ENCODE measurements at regions not wholly inside any gene's neighbourhood (a gene's known extent, or its start where the extent isn't known, plus 50 kb on each side); places are given as distances from the start of the nearest gene placed in this dataset.

DNA sequence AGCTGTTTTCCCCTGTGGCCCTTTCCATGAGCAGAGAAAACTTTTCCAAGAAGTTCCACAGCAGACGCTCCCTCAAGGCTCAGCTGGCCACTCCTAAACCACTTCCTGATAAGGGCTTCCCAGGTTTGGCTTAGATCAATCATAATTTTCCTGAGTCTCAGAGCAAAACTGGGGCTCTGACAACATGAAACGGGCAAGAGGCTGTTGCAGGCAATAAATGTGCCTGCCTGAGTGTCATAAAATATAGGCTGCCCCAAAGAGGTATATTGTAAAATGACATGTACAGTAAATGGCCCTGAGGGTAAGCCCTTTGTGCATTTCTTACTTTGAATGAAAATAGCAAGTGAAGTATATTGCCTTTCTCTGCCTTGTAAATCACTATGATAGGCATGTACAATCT, 105.6 kb upstream of the UXS1 start (continued):
- TF ChIP-seq EZH2phosphoT487 (IDR thresholded peaks at IDR 0.05; ENCODE audit: borderline replicate concordance, low read depth), result no peak
- TF ChIP-seq JUND (IDR thresholded peaks at IDR 0.05), result no peak
- no peak for TF ChIP-seq RCOR1 (IDR thresholded peaks at IDR 0.05; ENCODE audit: low read length)
- no peak for TF ChIP-seq RXRA (IDR thresholded peaks at IDR 0.05; ENCODE audit: borderline replicate concordance, low read depth)

DNA sequence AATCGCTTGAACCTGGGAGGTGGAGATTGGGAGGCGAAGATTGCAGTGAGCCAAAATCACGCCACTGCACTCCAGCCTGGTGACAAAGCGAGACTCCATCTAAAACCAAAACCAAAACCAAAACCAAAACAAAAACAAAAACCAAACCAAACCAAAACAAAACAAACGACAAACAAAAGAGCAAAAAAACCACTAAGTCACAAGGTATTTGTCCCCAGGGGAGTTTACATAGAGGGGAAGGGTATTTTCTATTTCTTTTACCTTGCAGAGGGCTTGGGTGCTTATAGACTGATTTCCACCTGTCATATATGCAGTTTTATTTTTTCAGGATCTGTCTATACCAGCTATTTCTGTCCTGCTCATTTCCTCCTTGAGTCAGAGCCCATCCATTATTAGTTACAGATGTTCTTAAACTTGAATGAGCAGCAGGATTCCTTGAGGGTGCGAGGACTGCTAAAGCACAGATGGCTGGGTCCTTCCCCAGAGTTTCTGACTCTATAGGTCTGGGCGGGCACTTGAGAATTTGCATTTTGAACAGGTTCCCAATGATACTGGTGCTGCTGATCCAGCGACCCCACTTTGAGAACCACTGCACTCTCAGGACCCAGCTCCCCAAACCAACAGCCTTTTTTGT, 102.2 kb upstream of the UXS1 start:
- ChIA-PET POLR2A (no interaction called here), CTCF (no interaction called here)
- no peaks in the 10 kb centered on the region for H3K4me1 ChIP-seq (ENCODE audit: control insufficient read depth in 1 of 2, insufficient read depth in 2 of 2, low read depth in 1 of 2, low read length in 1 of 2)
- no peaks in the 10 kb centered on the region for H3F3A ChIP-seq (replicated peaks; ENCODE audit: insufficient read depth)
- H3K79me2 ChIP-seq (ENCODE audit: insufficient read depth), result no peaks in the 10 kb centered on the region
- H3K4me2 ChIP-seq, result no peak overlapping the region
- H3K9me2 ChIP-seq, result no peaks in the 10 kb centered on the region
- 39% methylated on average over 8 of the region's 8 CpGs for WGBS (ENCODE audit: low lambda C conversion rate)
- no peak overlapping the region for H2AFZ ChIP-seq (ENCODE audit: low read depth)
- H3K27ac ChIP-seq (ENCODE audit: low read depth in 2 of 2, low read length in 1 of 2), result no peak overlapping the region
- H3K4me3 ChIP-seq (ENCODE audit: low read depth in 2 of 2, low read length in 1 of 2), result no peak overlapping the region
- no peaks in the 10 kb centered on the region for H3K36me3 ChIP-seq (replicated peaks in 1 of 2; ENCODE audit: control insufficient read depth in 1 of 2, insufficient read depth in 2 of 2, low read length in 1 of 2)
- no peaks in the 10 kb centered on the region for H3K9me3 ChIP-seq
- H4K20me1 ChIP-seq (ENCODE audit: insufficient read depth), result no peaks in the 10 kb centered on the region
- TF ChIP-seq JUND (IDR thresholded peaks at IDR 0.05) (no peak), FOXM1 (IDR thresholded peaks at IDR 0.05; ENCODE audit: low read depth) (no peak), EP300 (IDR thresholded peaks at IDR 0.05; ENCODE audit: borderline replicate concordance in 1 of 2, low read depth in 1 of 2, low read length in 1 of 2) (no peak), TCF12 (IDR thresholded peaks at IDR 0.05) (no peak), RAD21 (IDR thresholded peaks at IDR 0.05; ENCODE audit: low read length) (no peak)
- TF ChIP-seq, protein P1, sequence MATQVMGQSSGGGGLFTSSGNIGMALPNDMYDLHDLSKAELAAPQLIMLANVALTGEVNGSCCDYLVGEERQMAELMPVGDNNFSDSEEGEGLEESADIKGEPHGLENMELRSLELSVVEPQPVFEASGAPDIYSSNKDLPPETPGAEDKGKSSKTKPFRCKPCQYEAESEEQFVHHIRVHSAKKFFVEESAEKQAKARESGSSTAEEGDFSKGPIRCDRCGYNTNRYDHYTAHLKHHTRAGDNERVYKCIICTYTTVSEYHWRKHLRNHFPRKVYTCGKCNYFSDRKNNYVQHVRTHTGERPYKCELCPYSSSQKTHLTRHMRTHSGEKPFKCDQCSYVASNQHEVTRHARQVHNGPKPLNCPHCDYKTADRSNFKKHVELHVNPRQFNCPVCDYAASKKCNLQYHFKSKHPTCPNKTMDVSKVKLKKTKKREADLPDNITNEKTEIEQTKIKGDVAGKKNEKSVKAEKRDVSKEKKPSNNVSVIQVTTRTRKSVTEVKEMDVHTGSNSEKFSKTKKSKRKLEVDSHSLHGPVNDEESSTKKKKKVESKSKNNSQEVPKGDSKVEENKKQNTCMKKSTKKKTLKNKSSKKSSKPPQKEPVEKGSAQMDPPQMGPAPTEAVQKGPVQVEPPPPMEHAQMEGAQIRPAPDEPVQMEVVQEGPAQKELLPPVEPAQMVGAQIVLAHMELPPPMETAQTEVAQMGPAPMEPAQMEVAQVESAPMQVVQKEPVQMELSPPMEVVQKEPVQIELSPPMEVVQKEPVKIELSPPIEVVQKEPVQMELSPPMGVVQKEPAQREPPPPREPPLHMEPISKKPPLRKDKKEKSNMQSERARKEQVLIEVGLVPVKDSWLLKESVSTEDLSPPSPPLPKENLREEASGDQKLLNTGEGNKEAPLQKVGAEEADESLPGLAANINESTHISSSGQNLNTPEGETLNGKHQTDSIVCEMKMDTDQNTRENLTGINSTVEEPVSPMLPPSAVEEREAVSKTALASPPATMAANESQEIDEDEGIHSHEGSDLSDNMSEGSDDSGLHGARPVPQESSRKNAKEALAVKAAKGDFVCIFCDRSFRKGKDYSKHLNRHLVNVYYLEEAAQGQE (IDR thresholded peaks at IDR 0.05; ENCODE audit: low read depth, low read length), result no peak
- no peak for DNase-seq
- no peaks in the 10 kb centered on the region for H3K27me3 ChIP-seq (ENCODE audit: insufficient read depth)
- no peak overlapping the region for H3K9ac ChIP-seq

DNA sequence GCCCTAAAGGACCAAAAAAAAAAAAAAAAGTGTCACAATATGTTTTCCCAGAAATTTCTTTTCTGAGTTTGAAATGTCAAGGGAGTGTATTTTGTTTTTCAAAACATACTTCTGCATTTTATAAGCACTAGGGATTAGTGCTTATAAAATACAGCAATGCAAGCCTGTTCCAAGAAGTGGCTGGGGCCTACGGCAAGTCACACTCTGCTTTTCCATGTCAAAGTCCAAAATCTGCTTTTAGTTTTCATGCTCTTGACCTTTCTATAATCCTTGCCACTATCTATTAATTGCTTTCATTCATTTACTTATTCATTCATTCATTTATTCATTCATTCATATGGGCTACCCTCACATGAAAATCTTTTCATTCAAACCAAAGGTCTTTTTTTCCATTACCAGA, 100.1 kb upstream of the UXS1 start:
- no peaks in the 10 kb centered on the region for H4K20me1 ChIP-seq (ENCODE audit: insufficient read depth)

More for the DNA sequence above, 100.1 kb upstream of the UXS1 start:
- Histone ChIP-seq H3K4me3 (ENCODE audit: low read depth in 2 of 2, low read length in 1 of 2) (no peak overlapping the region), H3K27me3 (ENCODE audit: insufficient read depth) (no peaks in the 10 kb centered on the region), H3K36me3 (replicated peaks in 1 of 2; ENCODE audit: control insufficient read depth in 1 of 2, insufficient read depth in 2 of 2, low read length in 1 of 2) (no peaks in the 10 kb centered on the region), H3K4me1 (ENCODE audit: control insufficient read depth in 1 of 2, insufficient read depth in 2 of 2, low read depth in 1 of 2, low read length in 1 of 2) (no peaks in the 10 kb centered on the region), H3F3A (replicated peaks; ENCODE audit: insufficient read depth) (no peaks in the 10 kb centered on the region), H3K9ac (no peak overlapping the region), H3K4me2 (no peak overlapping the region), H3K9me3 (no peaks in the 10 kb centered on the region), H3K79me2 (ENCODE audit: insufficient read depth) (no peaks in the 10 kb centered on the region), H2AFZ (ENCODE audit: low read depth) (no peak overlapping the region), H3K9me2 (no peaks in the 10 kb centered on the region), H3K27ac (ENCODE audit: low read depth in 2 of 2, low read length in 1 of 2) (no peak overlapping the region)
- DNase-seq, result no peak
- ChIA-PET POLR2A (no interaction called here), CTCF (no interaction called here)
- no peak for TF ChIP-seq MXI1 (IDR thresholded peaks at IDR 0.05; ENCODE audit: low read depth, low read length)
- no peak for TF ChIP-seq GATA2 (CRISPR knock-in tag; IDR thresholded peaks at IDR 0.05)
- no peak for TF ChIP-seq GABPA (IDR thresholded peaks at IDR 0.05; ENCODE audit: low read depth)
- TF ChIP-seq RFX5 (IDR thresholded peaks at IDR 0.05; ENCODE audit: low read length), result no peak
- TF ChIP-seq, protein P2, sequence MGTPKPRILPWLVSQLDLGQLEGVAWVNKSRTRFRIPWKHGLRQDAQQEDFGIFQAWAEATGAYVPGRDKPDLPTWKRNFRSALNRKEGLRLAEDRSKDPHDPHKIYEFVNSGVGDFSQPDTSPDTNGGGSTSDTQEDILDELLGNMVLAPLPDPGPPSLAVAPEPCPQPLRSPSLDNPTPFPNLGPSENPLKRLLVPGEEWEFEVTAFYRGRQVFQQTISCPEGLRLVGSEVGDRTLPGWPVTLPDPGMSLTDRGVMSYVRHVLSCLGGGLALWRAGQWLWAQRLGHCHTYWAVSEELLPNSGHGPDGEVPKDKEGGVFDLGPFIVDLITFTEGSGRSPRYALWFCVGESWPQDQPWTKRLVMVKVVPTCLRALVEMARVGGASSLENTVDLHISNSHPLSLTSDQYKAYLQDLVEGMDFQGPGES (IDR thresholded peaks at IDR 0.05; ENCODE audit: low read depth, low read length), result no peak
- no peak for TF ChIP-seq TCF12 (IDR thresholded peaks at IDR 0.05)
- TF ChIP-seq, protein P3, sequence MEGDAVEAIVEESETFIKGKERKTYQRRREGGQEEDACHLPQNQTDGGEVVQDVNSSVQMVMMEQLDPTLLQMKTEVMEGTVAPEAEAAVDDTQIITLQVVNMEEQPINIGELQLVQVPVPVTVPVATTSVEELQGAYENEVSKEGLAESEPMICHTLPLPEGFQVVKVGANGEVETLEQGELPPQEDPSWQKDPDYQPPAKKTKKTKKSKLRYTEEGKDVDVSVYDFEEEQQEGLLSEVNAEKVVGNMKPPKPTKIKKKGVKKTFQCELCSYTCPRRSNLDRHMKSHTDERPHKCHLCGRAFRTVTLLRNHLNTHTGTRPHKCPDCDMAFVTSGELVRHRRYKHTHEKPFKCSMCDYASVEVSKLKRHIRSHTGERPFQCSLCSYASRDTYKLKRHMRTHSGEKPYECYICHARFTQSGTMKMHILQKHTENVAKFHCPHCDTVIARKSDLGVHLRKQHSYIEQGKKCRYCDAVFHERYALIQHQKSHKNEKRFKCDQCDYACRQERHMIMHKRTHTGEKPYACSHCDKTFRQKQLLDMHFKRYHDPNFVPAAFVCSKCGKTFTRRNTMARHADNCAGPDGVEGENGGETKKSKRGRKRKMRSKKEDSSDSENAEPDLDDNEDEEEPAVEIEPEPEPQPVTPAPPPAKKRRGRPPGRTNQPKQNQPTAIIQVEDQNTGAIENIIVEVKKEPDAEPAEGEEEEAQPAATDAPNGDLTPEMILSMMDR (IDR thresholded peaks at IDR 0.05), result no peak
- no peak for TF ChIP-seq ELF1 (IDR thresholded peaks at IDR 0.05)
- TF ChIP-seq TAF1 (IDR thresholded peaks at IDR 0.05; ENCODE audit: borderline replicate concordance, low read depth, low read length), result no peak
- WGBS (ENCODE audit: low lambda C conversion rate), result 48% methylated on average over 1 of the region's 1 CpG

All from SK-N-SH (cell line).